H1 (cell line): ENCODE measurements at regions not wholly inside any gene's neighbourhood (a gene's known extent, or its start where the extent isn't known, plus 50 kb on each side); places are given as distances from the start of the nearest gene placed in this dataset.

Source experiments
- CBX5 ChIP-seq: fragments of 300-800, 300-1000 bp; sonication (generic); IDR thresholded peaks from 2 replicates; pipeline ENCODE4 v1.7.1; 2016; ENCODE audit warnings: antibody characterized with exemption, low read length, low read depth
- CHD2 ChIP-seq: IDR thresholded peaks from 2 replicates; pipeline ENCODE4 v1.6.1; 2012; ENCODE audit warnings: low read length, improper control_type of control experiment
- CHD7 ChIP-seq: fragments of 300-600 bp; sonication (generic); IDR thresholded peaks from 2 replicates; pipeline ENCODE4 v1.7.1; 2012; ENCODE audit warnings: low read length, moderate library complexity, mild to moderate bottlenecking, inconsistent platforms; ENCODE audit not compliant: insufficient replicate concordance
- FOSL1 ChIP-seq: IDR thresholded peaks from 2 replicates; pipeline ENCODE4 v1.6.1; 2011; ENCODE audit warnings: mild to moderate bottlenecking, low read depth, low read length, moderate library complexity; ENCODE audit not compliant: insufficient read depth
- POU5F1 ChIP-seq: IDR thresholded peaks from 2 replicates; pipeline ENCODE4 v1.6.1; 2011; ENCODE audit warnings: low read depth, mild to moderate bottlenecking, low read length, moderate library complexity
- SIX5 ChIP-seq: IDR thresholded peaks from 2 replicates; pipeline ENCODE4 v1.6.1; 2011; ENCODE audit warnings: mild to moderate bottlenecking, low read depth, low read length
- SP4 ChIP-seq: IDR thresholded peaks from 2 replicates; pipeline ENCODE4 v1.6.1; 2012; ENCODE audit warnings: low read length, inconsistent platforms
- TEAD4 ChIP-seq: IDR thresholded peaks from 2 replicates; pipeline ENCODE4 v1.6.1; 2012; ENCODE audit warnings: low read depth, low read length, inconsistent platforms, mixed read lengths

GRCh38 chr5:24135536-24135935, 509.2 kb downstream of the CDH10 start (continued):
- no peak for TF ChIP-seq CHD7
- no peak for TF ChIP-seq CBX5
- TF ChIP-seq SIX5: no peak
- no peak for TF ChIP-seq FOSL1
- no peak for TF ChIP-seq POU5F1
- TF ChIP-seq SP4: no peak
- TF ChIP-seq CHD2: no peak
- TF ChIP-seq TEAD4: no peak
- TF ChIP-seq, all 59 proteins: peak for 0
